Sigmoid colon (tissue), 4 donors: ENCODE measurements at regions not wholly inside any gene's neighbourhood (a gene's known extent, or its start where the extent isn't known, plus 50 kb on each side); places are given as distances from the start of the nearest gene placed in this dataset.

ENCODE experiments used
- CTCF ChIP-seq, 4 experiments: fragments of 450-650 bp in 3 of 4; fragments of 200-600 bp in 1 of 4; IDR thresholded peaks; one replicate each; pipeline ENCODE4 v1.5.1; 2016 to 2019; ENCODE audit warnings: antibody characterized with exemption in 4 of 4, mild to moderate bottlenecking in 3 of 4, moderate library complexity in 2 of 4
- POLR2A ChIP-seq, 2 donors: fragments of 450-650 bp; IDR thresholded peaks; one replicate each; pipeline ENCODE4 v1.6.1; 2016; ENCODE audit warnings: antibody characterized with exemption in 2 of 2, mild to moderate bottlenecking in 2 of 2, moderate library complexity in 2 of 2
- POLR2AphosphoS5 ChIP-seq, 4 donors: sonication (generic); formaldehyde crosslinking; IDR thresholded peaks; one replicate each; pipeline ENCODE4 v1.6.1; 2017; ENCODE audit warnings: antibody characterized with exemption in 4 of 4

DNA sequence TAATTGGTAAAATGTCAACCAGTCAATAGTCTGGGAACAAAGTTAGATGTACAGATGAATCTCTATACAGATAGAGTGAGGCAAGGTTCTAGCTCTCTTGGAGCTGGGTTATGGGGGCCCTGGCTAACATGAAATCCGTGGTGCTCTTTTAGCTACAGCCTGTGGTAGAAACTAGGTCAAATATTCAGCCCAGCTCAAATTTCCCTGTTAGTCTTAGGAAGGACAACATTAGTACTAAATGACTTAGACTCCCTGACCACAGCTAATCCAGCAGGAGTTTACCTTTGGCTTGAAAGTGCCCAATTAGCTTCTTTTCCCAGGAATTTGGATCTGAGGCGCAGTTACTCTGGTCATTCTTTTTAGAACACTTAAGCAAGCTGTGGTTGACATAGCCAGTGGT is 170.5 kb downstream of the DMRTA1 start:
- no peak for TF ChIP-seq CTCF (IDR thresholded peaks at IDR 0.05)
- no peak for TF ChIP-seq POLR2AphosphoS5 (IDR thresholded peaks at IDR 0.05)
- TF ChIP-seq POLR2A (IDR thresholded peaks at IDR 0.05): no peak
